ENCODE measurements at regions not wholly inside any gene's neighbourhood (a gene's known extent, or its start where the extent isn't known, plus 50 kb on each side); places are given as distances from the start of the nearest gene placed in this dataset.

DNA sequence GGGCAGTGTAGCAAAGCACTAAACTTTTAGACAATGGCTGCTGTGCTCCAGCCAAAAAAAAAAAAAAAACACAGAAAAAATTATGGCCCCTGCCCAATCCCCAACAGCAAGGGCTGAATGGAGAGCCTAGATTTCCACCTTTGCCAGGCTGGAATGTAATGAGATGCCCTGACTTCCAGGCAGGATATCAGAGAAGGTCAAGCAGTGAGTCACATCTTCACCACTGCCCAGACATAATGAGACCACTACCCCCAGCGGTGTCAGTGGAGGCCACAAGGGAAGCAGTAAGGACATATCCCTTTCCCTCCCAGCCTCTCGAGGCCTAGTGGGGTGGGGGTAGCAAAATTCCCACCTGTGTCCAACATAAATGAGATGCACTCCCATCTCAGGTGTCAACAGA lies 216.3 kb upstream of the LEF1 start:
- Histone ChIP-seq H3K9ac (ENCODE audit: insufficient read depth, low read length, poor library complexity, severe bottlenecking) (no peak overlapping the region), H3K4me3 (replicated peaks in 1 of 3; ENCODE audit: low read depth in 2 of 3, low read length in 3 of 3) (no peak overlapping the region), H3K4me2 (replicated peaks; ENCODE audit: extremely low read depth, low read length, poor library complexity, severe bottlenecking) (no peak overlapping the region), H3K9me3 (replicated peaks in 1 of 2; ENCODE audit: control insufficient read depth in 1 of 2, insufficient read depth in 1 of 2, low read length in 2 of 2) (no peaks in the 10 kb centered on the region), H4K20me1 (ENCODE audit: insufficient read depth, low read length) (no peaks in the 10 kb centered on the region), H3K27ac (ENCODE audit: low read depth in 1 of 2, low read length in 2 of 2) (no peak overlapping the region), H2AFZ (ENCODE audit: insufficient read depth, low read depth, low read length, poor library complexity, severe bottlenecking) (no peak overlapping the region), H3K27me3 (ENCODE audit: control insufficient read depth in 2 of 2, insufficient read depth in 2 of 2, low read length in 2 of 2) (no peaks in the 10 kb centered on the region), H3K79me2 (ENCODE audit: insufficient read depth, low read length) (no peaks in the 10 kb centered on the region), H3K36me3 (replicated peaks in 1 of 2; ENCODE audit: control insufficient read depth in 1 of 2, insufficient read depth in 2 of 2, low read length in 2 of 2) (no peaks in the 10 kb centered on the region), H3K4me1 (ENCODE audit: control insufficient read depth in 1 of 2, insufficient read depth in 2 of 2, low read length in 2 of 2) (no peaks in the 10 kb centered on the region)
- TF ChIP-seq, protein P1, sequence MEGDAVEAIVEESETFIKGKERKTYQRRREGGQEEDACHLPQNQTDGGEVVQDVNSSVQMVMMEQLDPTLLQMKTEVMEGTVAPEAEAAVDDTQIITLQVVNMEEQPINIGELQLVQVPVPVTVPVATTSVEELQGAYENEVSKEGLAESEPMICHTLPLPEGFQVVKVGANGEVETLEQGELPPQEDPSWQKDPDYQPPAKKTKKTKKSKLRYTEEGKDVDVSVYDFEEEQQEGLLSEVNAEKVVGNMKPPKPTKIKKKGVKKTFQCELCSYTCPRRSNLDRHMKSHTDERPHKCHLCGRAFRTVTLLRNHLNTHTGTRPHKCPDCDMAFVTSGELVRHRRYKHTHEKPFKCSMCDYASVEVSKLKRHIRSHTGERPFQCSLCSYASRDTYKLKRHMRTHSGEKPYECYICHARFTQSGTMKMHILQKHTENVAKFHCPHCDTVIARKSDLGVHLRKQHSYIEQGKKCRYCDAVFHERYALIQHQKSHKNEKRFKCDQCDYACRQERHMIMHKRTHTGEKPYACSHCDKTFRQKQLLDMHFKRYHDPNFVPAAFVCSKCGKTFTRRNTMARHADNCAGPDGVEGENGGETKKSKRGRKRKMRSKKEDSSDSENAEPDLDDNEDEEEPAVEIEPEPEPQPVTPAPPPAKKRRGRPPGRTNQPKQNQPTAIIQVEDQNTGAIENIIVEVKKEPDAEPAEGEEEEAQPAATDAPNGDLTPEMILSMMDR (IDR thresholded peaks at IDR 0.05): no peak
- no peaks in the 10 kb centered on the region for H3K36me3 Mint-ChIP-seq
- H3K27ac Mint-ChIP-seq: no peak overlapping the region
- H3K4me1 Mint-ChIP-seq: no peaks in the 10 kb centered on the region
- WGBS (ENCODE audit: insufficient coverage): no CpG with 5 or more reads among the region's 2 CpGs
- no peak overlapping the region for H3K4me3 Mint-ChIP-seq
- intact Hi-C loops (cut with micrococcal nuclease): no loop called here
- peaks cover 1 to 2% (median 1%) of the 10 kb centered on the region in 3 donors for H3K27me3 Mint-ChIP-seq (ENCODE audit: low read depth in 3 of 3)
- no peak for DNase-seq
- peaks cover 0 to 4% (median 0%) of the 10 kb centered on the region in 7 donors for H3K9me3 Mint-ChIP-seq

DNA sequence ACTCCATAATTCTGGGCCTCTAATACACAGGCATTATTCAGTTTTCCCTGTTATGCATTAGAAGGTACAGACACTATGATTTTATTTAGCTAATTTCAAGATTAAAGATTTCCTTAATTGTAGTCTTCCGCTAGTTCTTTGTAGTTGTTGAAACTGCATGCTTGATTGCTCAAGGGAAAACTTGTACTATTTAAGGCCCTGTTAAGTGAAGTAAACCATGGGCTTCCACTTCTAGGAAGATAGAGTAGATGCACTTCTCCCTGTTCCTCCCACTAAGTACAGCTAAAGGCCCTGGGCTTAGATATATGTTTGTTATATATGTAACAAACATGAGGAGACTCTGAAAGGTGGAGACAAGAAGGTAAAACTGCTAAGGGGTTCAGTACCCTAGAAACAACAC lies 215.8 kb upstream of the LEF1 start:
- no CpG with 5 or more reads among the region's 1 CpG for WGBS (ENCODE audit: insufficient coverage)
- peaks cover 0 to 4% (median 0%) of the 10 kb centered on the region in 7 donors for H3K9me3 Mint-ChIP-seq
- TF ChIP-seq, protein P1 (IDR thresholded peaks at IDR 0.05): no peak
- DNase-seq: no peak
- Histone ChIP-seq H3K4me3 (replicated peaks in 1 of 3; ENCODE audit: low read depth in 2 of 3, low read length in 3 of 3) (no peak overlapping the region), H3K36me3 (replicated peaks in 1 of 2; ENCODE audit: control insufficient read depth in 1 of 2, insufficient read depth in 2 of 2, low read length in 2 of 2) (no peaks in the 10 kb centered on the region), H3K4me1 (ENCODE audit: control insufficient read depth in 1 of 2, insufficient read depth in 2 of 2, low read length in 2 of 2) (no peaks in the 10 kb centered on the region), H3K9me3 (replicated peaks in 1 of 2; ENCODE audit: control insufficient read depth in 1 of 2, insufficient read depth in 1 of 2, low read length in 2 of 2) (no peaks in the 10 kb centered on the region), H2AFZ (ENCODE audit: insufficient read depth, low read depth, low read length, poor library complexity, severe bottlenecking) (no peak overlapping the region), H3K79me2 (ENCODE audit: insufficient read depth, low read length) (no peaks in the 10 kb centered on the region), H3K27ac (ENCODE audit: low read depth in 1 of 2, low read length in 2 of 2) (no peak overlapping the region), H3K4me2 (replicated peaks; ENCODE audit: extremely low read depth, low read length, poor library complexity, severe bottlenecking) (no peak overlapping the region), H3K27me3 (ENCODE audit: control insufficient read depth in 2 of 2, insufficient read depth in 2 of 2, low read length in 2 of 2) (no peaks in the 10 kb centered on the region), H3K9ac (ENCODE audit: insufficient read depth, low read length, poor library complexity, severe bottlenecking) (no peak overlapping the region), H4K20me1 (ENCODE audit: insufficient read depth, low read length) (no peaks in the 10 kb centered on the region)
- H3K4me3 Mint-ChIP-seq: no peak overlapping the region
- no peak overlapping the region for H3K27ac Mint-ChIP-seq
- no peaks in the 10 kb centered on the region for H3K4me1 Mint-ChIP-seq
- no peaks in the 10 kb centered on the region for H3K36me3 Mint-ChIP-seq
- peaks cover 1 to 2% (median 1%) of the 10 kb centered on the region in 3 donors for H3K27me3 Mint-ChIP-seq (ENCODE audit: low read depth in 3 of 3)
- intact Hi-C loops (cut with micrococcal nuclease): no loop called here
